Keratinocyte (primary cell): ENCODE measurements at regions not wholly inside any gene's neighbourhood (a gene's known extent, or its start where the extent isn't known, plus 50 kb on each side); places are given as distances from the start of the nearest gene placed in this dataset.

Source experiments
- CTCF ChIP-seq, 3 experiments: IDR thresholded peaks in 1 of 3; conservative IDR thresholded peaks in 1 of 3; optimal IDR thresholded peaks in 1 of 3; 2 replicates in 2 of 3; 3 replicates in 1 of 3; pipeline versions ENCODE3 to v1.5.1; 2011; ENCODE audit warnings: low read length in 3 of 3, mild to moderate bottlenecking in 3 of 3, moderate library complexity in 2 of 3, control low read depth in 1 of 3, inconsistent platforms in 1 of 3; ENCODE audit not compliant: insufficient read depth in 2 of 3; ENCODE audit errors: extremely low read depth in 1 of 3
- EZH2 ChIP-seq: IDR thresholded peaks from one replicate; pipeline ENCODE4 v1.6.1; 2012; ENCODE audit warnings: inconsistent platforms, mild to moderate bottlenecking, low read length, moderate library complexity

- TF ChIP-seq CTCF (optimal IDR thresholded peaks at IDR 0.05 in 1 of 3, IDR thresholded peaks at IDR 0.05 in 1 of 3, conservative IDR thresholded peaks at IDR 0.05 in 1 of 3; ENCODE audit: extremely low read depth in 1 of 3, insufficient read depth in 2 of 3, low read length in 3 of 3), result peak; percentile 83 to 84 (median 83)
- no peak for TF ChIP-seq EZH2
Observed at GRCh38 chr13:107211073-107211472, 643.1 kb upstream of the ARGLU1 start.
